OCI-LY1 (cell line): ENCODE measurements at regions not wholly inside any gene's neighbourhood (a gene's known extent, or its start where the extent isn't known, plus 50 kb on each side); places are given as distances from the start of the nearest gene placed in this dataset.

ENCODE experiments used
- H2AFZ ChIP-seq: fragments of 200-600 bp; sonication (generic), shearing (Covaris generic); 2 replicates; pipeline ENCODE4 v1.6.0; 2014; ENCODE audit warnings: antibody characterized with exemption, mild to moderate bottlenecking, low read length
- H3F3A ChIP-seq: fragments of 200-600 bp; sonication (generic), shearing (Covaris generic); 2 replicates; pipeline ENCODE4 v1.6.0; 2014; ENCODE audit warnings: mild to moderate bottlenecking, antibody characterized with exemption, low read length, moderate library complexity; ENCODE audit not compliant: insufficient read depth
- H3K27ac ChIP-seq: fragments of 200-600 bp; sonication (generic); 2 replicates; pipeline ENCODE4 v1.5.1; 2014; ENCODE audit warnings: low read length, mixed run types, mild to moderate bottlenecking, low read depth; ENCODE audit not compliant: poor library complexity, severe bottlenecking
- H3K27me3 ChIP-seq: fragments of 200-600 bp; sonication (generic); 2 replicates; pipeline ENCODE4 v1.6.0; 2014; ENCODE audit warnings: antibody characterized with exemption, mild to moderate bottlenecking, low read length, moderate library complexity; ENCODE audit not compliant: insufficient read depth
- H3K36me3 ChIP-seq: fragments of 200-600 bp; sonication (generic); 2 replicates; pipeline ENCODE4 v1.6.1; 2014; ENCODE audit warnings: mild to moderate bottlenecking, antibody characterized with exemption, low read length, moderate library complexity, mixed read lengths; ENCODE audit not compliant: insufficient read depth
- H3K4me1 ChIP-seq: fragments of 200-600 bp; sonication (generic); 2 replicates; pipeline ENCODE4 v1.5.1; 2014; ENCODE audit warnings: mild to moderate bottlenecking, low read length, moderate library complexity; ENCODE audit not compliant: insufficient read depth, severe bottlenecking
- H3K4me2 ChIP-seq: fragments of 200-600 bp; sonication (generic), shearing (Covaris generic); 2 replicates; pipeline ENCODE4 v1.6.1; 2014; ENCODE audit warnings: low read length
- H3K4me3 ChIP-seq: fragments of 200-600 bp; sonication (generic); 2 replicates; pipeline ENCODE4 v1.5.1; 2014; ENCODE audit warnings: low read length, low read depth, mild to moderate bottlenecking, mixed read lengths; ENCODE audit not compliant: poor library complexity, severe bottlenecking
- H3K79me2 ChIP-seq: fragments of 200-600 bp; shearing (Covaris generic); 2 replicates; pipeline ENCODE4 v1.6.1; 2016; ENCODE audit warnings: mixed run types, low read length, mixed read lengths; ENCODE audit not compliant: insufficient read depth
- H3K9ac ChIP-seq: fragments of 200-600 bp; sonication (generic), shearing (Covaris generic); 2 replicates; pipeline ENCODE4 v1.6.1; 2014; ENCODE audit warnings: mild to moderate bottlenecking, low read length, mixed read lengths
- H3K9me2 ChIP-seq: fragments of 200-600 bp; sonication (generic), shearing (Covaris generic); 2 replicates; pipeline ENCODE4 v1.6.1; 2014; ENCODE audit warnings: low read depth, mild to moderate bottlenecking, low read length, mixed read lengths
- H3K9me3 ChIP-seq: fragments of 200-600 bp; shearing (Covaris generic); 2 replicates; pipeline ENCODE4 v1.6.1; 2014; ENCODE audit warnings: low read length, mixed read lengths
- H4K20me1 ChIP-seq: fragments of 200-600 bp; sonication (generic), shearing (Covaris generic); 2 replicates; pipeline ENCODE4 v1.6.0; 2016; ENCODE audit warnings: mild to moderate bottlenecking, low read length; ENCODE audit not compliant: insufficient read depth
- EZH2 ChIP-seq: fragments of 200-600 bp; sonication (generic), shearing (Covaris generic); IDR thresholded peaks from 2 replicates; pipeline ENCODE4 v1.8.0; 2017; ENCODE audit warnings: borderline replicate concordance, mixed run types, mild to moderate bottlenecking, antibody characterized with exemption, low read length, moderate library complexity, mixed read lengths
- TF ChIP-seq, protein P1 (sequence below): fragments of 200-600 bp; sonication (generic), shearing (Covaris generic); IDR thresholded peaks from 2 replicates; pipeline ENCODE4 v1.5.1; 2017; ENCODE audit warnings: mild to moderate bottlenecking, antibody characterized with exemption, low read length, moderate library complexity, mixed read lengths

DNA sequence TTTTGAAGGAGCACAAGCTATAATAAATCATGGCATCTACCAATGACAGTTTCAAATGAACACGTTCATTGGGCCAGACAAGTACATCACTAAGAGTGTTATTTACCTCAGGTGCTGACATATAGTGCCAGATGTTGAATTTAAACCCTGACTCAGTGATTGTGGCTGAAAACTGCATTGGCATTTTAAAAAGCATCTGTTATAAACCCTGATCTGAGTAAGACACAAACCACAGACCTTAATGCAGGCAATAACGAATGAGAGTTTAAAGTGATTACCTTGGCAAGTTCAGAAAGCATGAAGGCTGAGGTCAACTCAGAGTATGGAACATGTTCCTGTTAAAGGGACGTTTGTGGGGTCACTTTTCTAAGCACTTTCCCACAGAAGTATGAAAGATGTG lies 865.1 kb upstream of the TMPRSS15 start:
- Histone ChIP-seq H3K9me2 (no peaks in the 10 kb centered on the region), H2AFZ (no peak overlapping the region), H3K79me2 (no peaks in the 10 kb centered on the region), H3K27ac (no peak overlapping the region), H3K4me1 (no peaks in the 10 kb centered on the region), H3K36me3 (no peaks in the 10 kb centered on the region), H3F3A (no peaks in the 10 kb centered on the region), H4K20me1 (no peaks in the 10 kb centered on the region), H3K27me3 (no peaks in the 10 kb centered on the region), H3K4me2 (no peak overlapping the region), H3K9ac (no peak overlapping the region), H3K9me3 (no peaks in the 10 kb centered on the region), H3K4me3 (no peak overlapping the region)
- TF ChIP-seq EZH2: no peak
- TF ChIP-seq, protein P1, sequence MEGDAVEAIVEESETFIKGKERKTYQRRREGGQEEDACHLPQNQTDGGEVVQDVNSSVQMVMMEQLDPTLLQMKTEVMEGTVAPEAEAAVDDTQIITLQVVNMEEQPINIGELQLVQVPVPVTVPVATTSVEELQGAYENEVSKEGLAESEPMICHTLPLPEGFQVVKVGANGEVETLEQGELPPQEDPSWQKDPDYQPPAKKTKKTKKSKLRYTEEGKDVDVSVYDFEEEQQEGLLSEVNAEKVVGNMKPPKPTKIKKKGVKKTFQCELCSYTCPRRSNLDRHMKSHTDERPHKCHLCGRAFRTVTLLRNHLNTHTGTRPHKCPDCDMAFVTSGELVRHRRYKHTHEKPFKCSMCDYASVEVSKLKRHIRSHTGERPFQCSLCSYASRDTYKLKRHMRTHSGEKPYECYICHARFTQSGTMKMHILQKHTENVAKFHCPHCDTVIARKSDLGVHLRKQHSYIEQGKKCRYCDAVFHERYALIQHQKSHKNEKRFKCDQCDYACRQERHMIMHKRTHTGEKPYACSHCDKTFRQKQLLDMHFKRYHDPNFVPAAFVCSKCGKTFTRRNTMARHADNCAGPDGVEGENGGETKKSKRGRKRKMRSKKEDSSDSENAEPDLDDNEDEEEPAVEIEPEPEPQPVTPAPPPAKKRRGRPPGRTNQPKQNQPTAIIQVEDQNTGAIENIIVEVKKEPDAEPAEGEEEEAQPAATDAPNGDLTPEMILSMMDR: no peak

DNA sequence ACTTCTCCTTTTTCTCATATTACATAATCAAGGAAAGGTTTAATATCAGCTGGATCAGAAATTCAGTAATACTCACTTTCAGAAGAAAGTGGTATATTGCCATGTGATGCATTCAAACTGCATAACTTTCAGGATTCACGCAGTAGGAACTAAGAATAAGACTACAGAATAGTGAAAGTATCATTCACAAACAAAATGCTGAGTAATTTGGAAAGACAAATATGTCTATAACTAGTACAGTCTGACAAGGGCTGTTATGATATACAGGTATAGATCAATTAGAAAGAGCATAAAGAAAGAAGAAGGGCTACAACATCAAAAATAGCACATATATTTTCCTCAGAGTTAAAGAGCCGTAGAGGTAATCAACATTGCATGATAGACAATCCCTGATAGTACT lies 871.5 kb upstream of the TMPRSS15 start:
- TF ChIP-seq, protein P1: no peak
- no peak for TF ChIP-seq EZH2
- no peaks in the 10 kb centered on the region for H4K20me1 ChIP-seq

DNA sequence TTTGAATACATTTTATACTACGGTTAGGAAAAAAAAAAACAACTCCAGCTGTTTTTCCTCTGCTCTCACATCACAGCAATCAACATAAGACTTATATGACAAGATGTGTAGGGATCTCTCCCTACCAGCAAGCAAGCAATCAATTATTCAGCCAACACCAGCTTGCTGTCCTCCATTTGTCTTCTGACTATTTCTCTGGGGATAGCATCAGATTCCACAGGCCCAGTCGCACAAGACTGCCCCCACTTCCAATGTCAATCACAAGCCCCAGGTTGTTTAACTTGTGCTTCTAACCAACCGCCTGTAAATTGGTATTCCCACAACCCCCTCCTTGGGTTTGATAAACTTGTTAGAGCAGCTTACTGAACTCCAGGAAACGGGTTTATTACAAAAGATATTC lies 873.1 kb upstream of the TMPRSS15 start:
- no peaks in the 10 kb centered on the region for H3K79me2 ChIP-seq

More for the DNA sequence above, 871.5 kb upstream of the TMPRSS15 start:
- no peak overlapping the region for H3K27ac ChIP-seq
- no peaks in the 10 kb centered on the region for H3F3A ChIP-seq
- no peak overlapping the region for H3K4me3 ChIP-seq
- H3K9ac ChIP-seq: no peak overlapping the region
- H3K79me2 ChIP-seq: no peaks in the 10 kb centered on the region
- H3K9me3 ChIP-seq: no peaks in the 10 kb centered on the region
- H3K4me1 ChIP-seq: no peaks in the 10 kb centered on the region
- H3K4me2 ChIP-seq: no peak overlapping the region
- H3K36me3 ChIP-seq: no peaks in the 10 kb centered on the region
- H3K27me3 ChIP-seq: no peaks in the 10 kb centered on the region
- H2AFZ ChIP-seq: no peak overlapping the region
- H3K9me2 ChIP-seq: 0 out of 2 replicates have a peak, but pooled peaks cover 3% of the 10 kb centered on the region

More for the DNA sequence above, 873.1 kb upstream of the TMPRSS15 start:
- H3K27ac ChIP-seq: no peak overlapping the region
- H3K36me3 ChIP-seq: no peaks in the 10 kb centered on the region
- no peak for TF ChIP-seq EZH2
- TF ChIP-seq, protein P1: no peak
- H2AFZ ChIP-seq: no peak overlapping the region
- no peaks in the 10 kb centered on the region for H3K4me1 ChIP-seq
- no peak overlapping the region for H3K9ac ChIP-seq
- no peaks in the 10 kb centered on the region for H3K9me3 ChIP-seq
- H4K20me1 ChIP-seq: no peaks in the 10 kb centered on the region
- no peaks in the 10 kb centered on the region for H3K27me3 ChIP-seq
- no peaks in the 10 kb centered on the region for H3F3A ChIP-seq
- H3K4me2 ChIP-seq: no peak overlapping the region
- 0 out of 2 replicates have a peak, but pooled peaks cover 3% of the 10 kb centered on the region for H3K9me2 ChIP-seq
- H3K4me3 ChIP-seq: no peak overlapping the region
